Adipocyte (in vitro differentiated cells): ENCODE measurements at regions not wholly inside any gene's neighbourhood (a gene's known extent, or its start where the extent isn't known, plus 50 kb on each side); places are given as distances from the start of the nearest gene placed in this dataset.

Experiments
- DNase-seq: peaks from one replicate; pipeline ENCODE4 v3.0.0-alpha.2; 2015; ENCODE audit warnings: low read depth
- H3K27me3 ChIP-seq: replicated peaks from 2 replicates; pipeline ENCODE4 v1.7.0; 2013; ENCODE audit warnings: mild to moderate bottlenecking, low read length, moderate library complexity; ENCODE audit not compliant: control insufficient read depth, insufficient read depth
- H3K36me3 ChIP-seq: 2 replicates; pipeline ENCODE4 v1.7.0; 2013; ENCODE audit warnings: low read length, mild to moderate bottlenecking, moderate library complexity; ENCODE audit not compliant: control insufficient read depth, insufficient read depth, severe bottlenecking
- H3K4me1 ChIP-seq: 2 replicates; pipeline ENCODE4 v1.7.0; 2013; ENCODE audit warnings: mild to moderate bottlenecking, low read length, moderate library complexity; ENCODE audit not compliant: control insufficient read depth, insufficient read depth
- H3K4me3 ChIP-seq: 2 replicates; pipeline ENCODE4 v1.7.0; 2013; ENCODE audit warnings: mild to moderate bottlenecking, low read length, moderate library complexity
- H3K9ac ChIP-seq: 2 replicates; pipeline ENCODE4 v1.7.0; 2013; ENCODE audit warnings: mild to moderate bottlenecking, low read length, moderate library complexity
- H3K9me3 ChIP-seq: 2 replicates; pipeline ENCODE4 v1.7.0; 2013; ENCODE audit warnings: mild to moderate bottlenecking, low read length, moderate library complexity; ENCODE audit not compliant: control insufficient read depth

- H3K4me3 ChIP-seq = no peak overlapping the region
- peaks cover 8% of the 10 kb centered on the region for H3K4me1 ChIP-seq
- no peaks in the 10 kb centered on the region for H3K27me3 ChIP-seq
- peak; percentile 31 for DNase-seq
- no peaks in the 10 kb centered on the region for H3K36me3 ChIP-seq
- no peak overlapping the region for H3K9ac ChIP-seq
- no peaks in the 10 kb centered on the region for H3K9me3 ChIP-seq
Observed at GRCh38 chr14:86015941-86016340, 486.0 kb downstream of the FLRT2 start.

GRCh38 chr14:86015511-86015910, 485.6 kb downstream of the FLRT2 start:
- no peak for DNase-seq
- Histone ChIP-seq H3K9ac (no peak overlapping the region), H3K36me3 (no peaks in the 10 kb centered on the region), H3K27me3 (no peaks in the 10 kb centered on the region), H3K4me1 (peaks cover 5% of the 10 kb centered on the region), H3K9me3 (no peaks in the 10 kb centered on the region), H3K4me3 (no peak overlapping the region)

GRCh38 chr14:86013641-86014040, 483.7 kb downstream of the FLRT2 start:
- Histone ChIP-seq H3K9ac (no peak overlapping the region), H3K9me3 (no peaks in the 10 kb centered on the region), H3K4me3 (no peak overlapping the region), H3K36me3 (no peaks in the 10 kb centered on the region), H3K4me1 (peaks cover 5% of the 10 kb centered on the region), H3K27me3 (no peaks in the 10 kb centered on the region)
- DNase-seq = no peak

GRCh38 chr14:86012461-86012860, 482.5 kb downstream of the FLRT2 start:
- H3K36me3 ChIP-seq = no peaks in the 10 kb centered on the region

GRCh38 chr14:86003998-86004397, 474.1 kb downstream of the FLRT2 start:
- H3K9me3 ChIP-seq = no peaks in the 10 kb centered on the region
- H3K4me1 ChIP-seq = peaks cover 10% of the 10 kb centered on the region
- H3K9ac ChIP-seq = no peak overlapping the region
- no peaks in the 10 kb centered on the region for H3K36me3 ChIP-seq
- H3K27me3 ChIP-seq = no peaks in the 10 kb centered on the region
- H3K4me3 ChIP-seq = no peak overlapping the region
- peak; percentile 60 for DNase-seq

More at GRCh38 chr14:86012461-86012860, 482.5 kb downstream of the FLRT2 start:
- no peaks in the 10 kb centered on the region for H3K27me3 ChIP-seq
- H3K9me3 ChIP-seq = no peaks in the 10 kb centered on the region
- DNase-seq = no peak
- no peak overlapping the region for H3K4me3 ChIP-seq
- peaks cover 5% of the 10 kb centered on the region for H3K4me1 ChIP-seq
- H3K9ac ChIP-seq = no peak overlapping the region

- Histone ChIP-seq H3K27me3 (no peaks in the 10 kb centered on the region), H3K36me3 (no peaks in the 10 kb centered on the region), H3K4me3 (no peak overlapping the region), H3K9me3 (no peaks in the 10 kb centered on the region), H3K4me1 (no peaks in the 10 kb centered on the region), H3K9ac (no peak overlapping the region)
- no peak for DNase-seq
Observed at GRCh38 chr14:85996551-85996950, 466.6 kb downstream of the FLRT2 start.

GRCh38 chr14:85991156-85991555, 461.2 kb downstream of the FLRT2 start:
- H3K36me3 ChIP-seq = no peaks in the 10 kb centered on the region
- peak; percentile 6 for DNase-seq
- no peaks in the 10 kb centered on the region for H3K4me1 ChIP-seq
- no peak overlapping the region for H3K9ac ChIP-seq
- H3K9me3 ChIP-seq = no peaks in the 10 kb centered on the region
- H3K4me3 ChIP-seq = no peak overlapping the region
- no peaks in the 10 kb centered on the region for H3K27me3 ChIP-seq

GRCh38 chr14:85987907-85988306, 458.0 kb downstream of the FLRT2 start:
- Histone ChIP-seq H3K36me3 (no peaks in the 10 kb centered on the region), H3K4me3 (no peak overlapping the region), H3K27me3 (no peaks in the 10 kb centered on the region), H3K9ac (no peak overlapping the region), H3K9me3 (no peaks in the 10 kb centered on the region), H3K4me1 (no peaks in the 10 kb centered on the region)
- no peak for DNase-seq

- Histone ChIP-seq H3K9me3 (no peaks in the 10 kb centered on the region), H3K4me1 (no peaks in the 10 kb centered on the region), H3K36me3 (no peaks in the 10 kb centered on the region), H3K4me3 (no peak overlapping the region), H3K27me3 (no peaks in the 10 kb centered on the region), H3K9ac (no peak overlapping the region)
- DNase-seq = no peak
Observed at GRCh38 chr14:85987292-85987691, 457.3 kb downstream of the FLRT2 start.

GRCh38 chr14:85978582-85979250, 448.8 kb downstream of the FLRT2 start:
- H3K36me3 ChIP-seq = no peaks in the 10 kb centered on the region
- no peaks in the 10 kb centered on the region for H3K4me1 ChIP-seq
- no peak overlapping the region for H3K9ac ChIP-seq
- peak; percentile 4 for DNase-seq
- H3K9me3 ChIP-seq = no peaks in the 10 kb centered on the region
- no peak overlapping the region for H3K4me3 ChIP-seq
- no peaks in the 10 kb centered on the region for H3K27me3 ChIP-seq

GRCh38 chr14:85974602-85975001, 444.7 kb downstream of the FLRT2 start:
- Histone ChIP-seq H3K9ac (no peak overlapping the region), H3K27me3 (no peaks in the 10 kb centered on the region), H3K9me3 (peaks cover 2% of the 10 kb centered on the region), H3K4me3 (no peak overlapping the region), H3K36me3 (no peaks in the 10 kb centered on the region), H3K4me1 (no peaks in the 10 kb centered on the region)
- DNase-seq = no peak

GRCh38 chr14:85963486-85963885, 433.5 kb downstream of the FLRT2 start:
- DNase-seq = no peak
- no peak overlapping the region for H3K4me3 ChIP-seq

More at GRCh38 chr14:85963486-85963885, 433.5 kb downstream of the FLRT2 start:
- no peaks in the 10 kb centered on the region for H3K36me3 ChIP-seq
- no peaks in the 10 kb centered on the region for H3K4me1 ChIP-seq
- H3K27me3 ChIP-seq = no peaks in the 10 kb centered on the region
- no peak overlapping the region for H3K9ac ChIP-seq
- H3K9me3 ChIP-seq = no peaks in the 10 kb centered on the region
